GM19324 (cell line): ENCODE measurements at regions not wholly inside any gene's neighbourhood (a gene's known extent, or its start where the extent isn't known, plus 50 kb on each side); places are given as distances from the start of the nearest gene placed in this dataset.
A peak's percentile ranks its signal among the peaks of the same experiment; 100 is the strongest.
"Not testable (repeated sequence)": the region's sequence is repeated elsewhere in the genome, so short reads cannot be mapped to it uniquely, and the experiment has no call there.

Experiments
- ATAC-seq: cut with Tn5 transposase; IDR thresholded peaks from one replicate; pipeline ENCODE4 v1.9.1; 2021; ENCODE audit warnings: mild to moderate bottlenecking, moderate library complexity; ENCODE audit not compliant: unreplicated experiment, low FRiP score

DNA sequence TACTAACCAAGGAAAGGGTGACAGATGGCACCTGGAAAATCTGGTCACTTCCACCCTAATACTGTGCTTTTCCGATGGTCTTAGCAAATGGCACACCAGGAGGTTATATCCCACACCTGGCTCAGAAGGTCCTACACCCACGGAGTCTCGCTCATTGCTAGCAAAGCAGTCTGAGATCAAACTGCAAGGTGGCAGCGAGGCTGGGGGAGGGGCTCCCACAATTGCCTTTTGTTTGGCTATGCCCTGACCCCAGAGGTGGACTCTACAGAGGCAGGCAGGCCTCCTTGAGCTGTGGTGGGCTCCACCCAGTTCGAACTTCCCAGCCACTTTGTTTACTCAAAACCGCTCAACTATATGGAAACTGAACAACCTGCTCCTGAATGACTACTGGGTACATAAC is 50.3 kb upstream of the UGT2B15 start:
- not testable (repeated sequence) for ATAC-seq

DNA sequence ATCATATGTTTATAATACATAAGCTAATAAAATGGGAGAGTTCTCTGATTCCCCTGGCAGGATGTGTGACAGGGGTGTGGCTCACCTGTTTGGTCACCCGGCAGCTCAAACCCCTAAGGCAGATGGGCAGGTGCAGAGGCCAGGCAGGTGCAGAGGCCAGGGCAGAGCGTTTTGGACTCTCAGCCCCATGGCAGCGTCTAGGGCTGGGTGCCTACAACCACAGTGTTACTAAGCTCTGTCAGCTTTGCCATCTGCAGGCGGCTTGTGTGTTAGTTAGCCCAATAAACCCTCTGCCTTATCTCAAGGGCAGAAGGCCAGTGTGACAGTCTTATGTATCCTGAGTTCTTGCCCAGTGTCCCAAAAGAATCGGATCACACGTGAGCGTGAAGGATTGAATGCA is 54.0 kb upstream of the UGT2B15 start:
- no peak for ATAC-seq

DNA sequence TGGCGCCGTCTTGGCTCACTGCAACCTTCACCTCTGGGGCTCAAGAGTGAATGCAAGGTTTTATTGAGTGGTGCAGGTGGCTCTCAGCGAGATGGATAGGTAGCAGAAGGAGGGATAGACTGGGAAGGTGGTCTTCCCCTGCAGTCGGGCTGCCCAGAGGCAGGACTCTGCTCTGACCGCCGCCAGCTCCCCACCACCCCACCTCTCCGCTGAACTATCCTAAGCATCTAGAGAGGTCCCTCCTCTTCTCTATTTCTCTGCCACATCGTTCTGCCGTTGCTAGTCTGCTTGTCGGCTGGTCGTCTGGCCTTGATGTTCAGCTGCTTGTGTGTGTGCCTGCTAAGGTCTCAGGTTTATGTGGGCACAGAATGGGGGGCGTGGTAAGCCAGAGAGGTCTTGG is 54.5 kb upstream of the UGT2B15 start:
- no peak for ATAC-seq

DNA sequence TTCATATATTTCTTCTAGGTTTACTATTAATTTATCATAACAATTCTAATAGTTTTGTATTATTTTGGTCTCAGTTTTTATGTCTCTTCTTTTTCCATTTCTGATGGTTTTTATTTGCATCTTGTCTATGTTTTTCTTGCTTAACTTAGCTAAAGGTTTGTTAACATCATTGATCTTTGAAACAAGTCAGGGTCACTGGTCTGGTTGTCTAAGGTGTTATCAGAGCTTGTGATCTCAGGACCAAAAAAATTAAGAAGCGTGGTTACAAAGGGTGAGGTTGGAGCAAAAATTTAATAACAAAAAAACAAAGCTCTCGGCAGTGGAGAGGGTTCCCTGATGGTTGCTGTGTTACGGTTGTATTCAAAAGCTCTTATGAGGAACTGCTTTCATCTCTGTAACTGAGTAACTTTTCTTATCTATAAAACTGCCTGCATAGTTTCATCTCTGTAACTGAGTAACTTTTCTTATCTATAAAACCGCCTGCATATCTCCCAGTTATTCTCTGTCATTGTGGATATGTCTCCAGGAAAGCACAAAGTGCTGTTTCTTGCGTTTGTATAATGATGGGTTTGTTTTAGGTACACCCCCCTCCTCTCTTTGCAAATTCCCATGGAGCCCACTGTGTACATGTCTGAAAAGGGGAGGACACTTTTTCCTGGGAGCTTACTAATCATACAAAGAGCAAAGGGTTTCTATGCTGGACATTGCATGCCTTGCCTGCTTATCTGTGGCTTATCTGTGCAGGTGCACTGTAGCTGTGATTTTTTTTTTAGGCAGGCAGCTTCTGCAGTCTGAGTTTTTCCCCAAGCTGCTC is 62.4 kb upstream of the UGT2B15 start:
- ATAC-seq, result peak; percentile 90

DNA sequence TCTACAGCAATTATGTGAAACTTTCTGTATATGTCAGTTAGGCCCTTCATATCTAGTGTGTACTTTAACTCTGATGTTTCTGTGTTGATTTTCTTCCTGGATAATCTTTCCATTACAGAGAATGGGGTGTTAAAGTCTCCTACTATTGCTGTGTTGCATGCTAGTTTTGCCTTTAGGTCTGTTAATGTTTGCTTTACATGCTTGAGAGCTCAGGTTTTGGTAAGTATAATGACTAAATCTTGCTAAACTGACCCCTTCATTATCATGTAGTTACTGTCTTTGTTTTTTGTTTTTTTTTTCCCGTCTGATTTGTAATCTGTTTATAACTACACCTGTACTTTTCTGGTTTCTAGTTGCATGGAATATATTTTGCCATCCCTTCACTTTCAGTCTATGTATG is 63.6 kb upstream of the UGT2B15 start:
- peak; percentile 51 for ATAC-seq

DNA sequence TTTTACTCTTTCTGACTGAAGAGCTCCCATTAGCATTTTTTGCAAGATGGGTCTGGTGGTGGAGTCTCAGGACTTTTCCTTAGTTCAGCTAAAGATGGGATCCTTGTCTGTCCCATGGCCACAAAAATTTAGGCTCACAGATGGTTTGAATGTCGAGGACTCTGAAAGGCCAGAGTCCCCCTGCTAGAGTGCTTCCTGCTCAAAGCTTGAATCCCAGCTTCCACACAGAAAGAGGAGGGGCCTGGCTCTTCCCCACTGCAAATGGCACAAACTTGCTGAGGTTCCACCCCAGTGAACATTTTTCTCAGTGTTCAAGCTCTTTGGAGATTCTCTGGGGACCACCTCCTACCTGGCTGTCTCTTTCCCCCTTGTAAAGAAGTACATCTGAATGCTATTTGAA is 64.7 kb upstream of the UGT2B15 start:
- ATAC-seq, result no peak

DNA sequence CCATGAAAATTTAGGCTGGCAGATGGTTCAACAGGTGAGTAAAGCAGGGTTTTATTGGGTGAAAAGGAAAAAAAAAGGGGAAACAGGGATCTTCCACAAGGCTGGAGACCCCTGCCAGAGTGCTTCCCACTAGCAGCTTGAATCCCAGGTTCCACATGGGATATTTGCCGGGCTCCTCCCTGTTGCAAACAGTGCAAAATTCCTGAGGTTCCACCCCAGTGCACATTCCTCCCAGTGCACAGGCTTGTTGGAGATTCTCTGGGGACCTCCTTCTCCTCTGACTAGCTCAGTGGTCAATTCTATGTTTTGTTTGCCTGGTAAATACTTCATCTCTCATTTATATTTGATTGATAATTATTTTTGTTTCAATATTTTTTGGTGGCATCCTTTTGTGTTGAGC is 66.4 kb upstream of the UGT2B15 start:
- no peak for ATAC-seq

DNA sequence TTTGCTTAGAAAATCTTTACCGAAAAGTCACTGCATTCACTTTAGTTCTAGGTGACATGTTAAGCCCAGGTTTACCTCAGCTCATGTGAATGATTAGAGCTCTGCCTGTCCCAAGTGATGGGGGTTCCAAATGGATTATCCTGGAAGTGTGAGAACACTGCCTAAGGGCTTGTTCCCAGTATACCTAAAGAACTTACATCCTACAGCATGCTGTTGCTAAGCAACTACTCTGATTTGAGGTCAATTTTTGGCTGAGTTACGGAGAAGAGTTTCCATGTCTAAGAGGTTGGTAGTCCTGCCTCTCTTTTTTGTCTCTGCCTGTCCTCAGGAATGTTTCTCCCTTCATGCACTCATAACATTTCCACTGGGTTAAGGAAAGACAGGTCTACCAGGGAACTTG is 67.6 kb upstream of the UGT2B15 start:
- no peak for ATAC-seq

DNA sequence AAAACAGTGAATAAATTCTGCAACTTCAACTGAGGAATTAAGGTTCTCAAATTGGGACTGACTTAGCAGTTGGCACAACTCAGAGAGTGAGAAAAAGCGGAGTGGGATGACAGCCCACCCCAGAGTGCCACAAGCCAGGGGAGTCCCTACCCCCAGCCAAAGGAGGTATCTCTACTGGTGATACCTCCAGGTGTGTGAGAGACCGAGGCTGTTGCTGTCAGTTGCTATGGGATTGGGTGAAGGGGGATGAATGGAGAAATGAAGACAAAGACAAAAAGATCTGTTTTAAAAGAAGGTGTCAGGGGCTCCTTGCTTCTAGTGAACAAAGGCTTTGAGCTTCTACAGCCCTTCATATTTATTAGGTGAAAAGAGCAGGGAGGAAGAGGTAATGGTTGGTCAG is 71.4 kb upstream of the UGT2B10 start:
- no peak for ATAC-seq

DNA sequence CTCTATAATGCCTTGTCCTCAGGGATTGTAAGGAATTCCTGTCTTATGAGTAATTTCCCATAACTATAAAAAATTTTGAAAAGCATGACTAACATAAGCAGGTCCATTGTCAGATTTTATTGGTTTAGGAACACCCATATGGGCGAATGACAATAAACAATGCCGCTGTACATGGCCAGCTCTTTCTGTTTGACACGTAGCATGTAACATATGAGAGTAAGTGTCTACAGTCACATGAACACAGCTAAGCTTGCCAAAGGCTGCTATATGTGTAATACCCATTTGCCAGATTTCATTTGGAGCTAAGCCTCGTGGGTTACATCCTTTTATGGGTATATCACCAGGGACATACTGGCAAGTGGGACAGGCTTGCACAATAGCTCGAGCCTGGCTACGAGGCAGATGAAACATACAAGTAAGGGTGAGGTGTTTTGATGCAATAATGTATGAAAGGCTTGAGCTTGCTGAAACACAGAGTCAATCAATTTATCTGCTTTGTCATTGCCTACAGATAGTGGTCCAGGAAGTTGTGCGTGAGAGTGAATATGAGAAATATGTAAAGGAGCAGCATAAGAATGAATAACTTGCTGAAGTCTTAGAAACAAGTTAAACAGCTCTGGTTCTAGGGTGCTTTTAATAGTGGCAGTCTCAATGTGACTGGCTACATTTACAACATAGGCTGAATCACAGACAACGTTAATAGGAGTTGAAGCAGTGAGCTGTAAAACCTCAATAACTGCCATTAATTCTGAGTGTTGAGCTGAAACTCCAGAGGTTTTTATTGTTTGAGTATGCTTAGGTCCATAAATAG is 67.4 kb upstream of the UGT2B10 start:
- no peak for ATAC-seq

DNA sequence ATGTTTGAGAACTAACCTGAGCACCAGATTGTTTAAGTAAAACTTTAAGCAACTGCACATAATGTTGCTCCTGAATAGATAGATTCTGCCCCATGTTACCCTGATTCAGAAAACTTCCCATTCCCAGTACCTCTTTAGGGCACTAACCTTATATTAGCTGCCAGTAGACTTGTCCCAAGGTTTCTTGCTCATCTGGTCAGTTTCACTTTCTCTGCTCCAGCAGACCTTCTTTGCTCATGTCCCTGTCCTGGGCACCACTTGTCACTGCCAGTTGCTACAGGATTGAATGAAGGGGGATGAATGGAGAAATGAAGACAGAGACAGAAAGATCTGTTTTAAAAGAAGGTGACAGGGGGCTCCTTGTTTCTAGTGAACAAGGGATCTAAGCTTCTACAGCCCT is 65.2 kb upstream of the UGT2B10 start:
- ATAC-seq, result no peak

DNA sequence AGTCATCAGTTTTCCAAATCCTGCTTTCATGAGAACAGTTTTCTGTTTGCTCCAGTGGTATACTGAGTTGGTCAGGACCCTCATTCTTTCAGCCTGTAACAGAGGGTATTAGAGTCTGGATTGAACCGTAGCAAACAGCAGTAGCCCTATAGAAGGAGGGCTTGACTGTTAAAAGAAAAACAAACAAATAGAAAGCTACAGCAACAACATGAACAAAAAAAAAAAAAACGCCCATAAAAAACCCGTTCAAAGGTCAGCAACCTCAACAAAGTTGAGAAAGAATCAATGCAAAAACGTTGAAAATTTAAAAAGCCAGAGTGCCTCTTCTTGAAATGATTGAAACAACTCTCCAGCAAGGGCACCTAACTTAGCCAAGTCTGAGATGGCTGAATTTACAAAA is 64.7 kb upstream of the UGT2B10 start:
- ATAC-seq, result no peak

DNA sequence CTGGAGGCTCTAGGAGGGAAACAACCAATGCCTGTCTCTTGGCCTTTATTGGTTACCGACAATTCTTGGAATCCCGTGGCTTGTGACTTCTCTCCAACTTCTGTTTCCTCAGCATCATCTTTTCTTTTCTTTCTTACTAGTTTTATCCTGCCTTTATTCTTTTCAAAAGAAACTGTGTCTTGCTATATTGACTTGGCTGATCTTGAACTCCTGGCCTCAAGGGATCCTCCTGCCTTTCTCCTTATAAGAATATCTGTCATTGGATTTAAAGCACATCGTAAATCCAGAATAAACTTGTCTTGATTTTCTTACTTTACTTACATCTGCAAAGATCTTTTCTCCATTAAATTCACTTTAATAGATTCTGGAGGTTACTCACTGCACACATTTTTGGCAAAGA is 49.9 kb upstream of the UGT2B10 start:
- ATAC-seq, result no peak
